ENCODE measurements at regions not wholly inside any gene's neighbourhood (a gene's known extent, or its start where the extent isn't known, plus 50 kb on each side); places are given as distances from the start of the nearest gene placed in this dataset.

DNA sequence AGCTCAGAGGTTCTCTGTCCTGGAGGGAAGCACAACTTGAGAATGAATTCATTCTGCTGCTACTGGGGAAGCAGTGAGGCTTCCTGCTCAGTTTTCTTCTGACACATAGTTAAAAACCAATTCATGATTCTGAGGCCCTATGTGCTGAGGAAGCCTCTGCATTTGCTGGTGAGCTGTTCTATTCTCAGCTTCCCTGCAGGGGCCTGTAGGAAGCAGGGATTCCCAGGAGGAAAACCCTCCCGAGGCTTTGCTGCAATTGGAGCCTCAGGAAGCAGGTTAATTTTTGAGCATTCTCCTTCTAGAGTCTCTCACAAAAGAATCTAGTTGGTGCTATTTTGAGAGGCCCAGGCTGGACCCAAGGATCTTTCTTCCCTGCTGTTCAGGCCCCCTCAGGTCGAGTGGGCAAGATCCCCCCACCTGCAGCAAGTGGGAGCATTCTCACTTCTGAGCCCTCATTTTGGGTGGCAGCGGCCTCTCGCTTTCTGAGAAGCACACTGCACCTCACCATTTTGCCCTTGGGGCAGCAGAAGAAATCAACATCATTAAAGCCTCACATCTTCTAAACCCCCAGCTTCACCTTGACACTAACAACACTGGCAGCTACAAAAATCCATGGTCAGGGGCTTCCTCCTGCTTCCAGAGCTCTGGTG, 197.5 kb upstream of the TSC22D2 start:
- H3K36me3 ChIP-seq (ENCODE audit: control insufficient read depth in 1 of 2, insufficient read depth in 2 of 2, low read length in 1 of 2), result no peaks in the 10 kb centered on the region
- no peak overlapping the region for H3K4me3 ChIP-seq (ENCODE audit: low read length in 2 of 2)
- ATAC-seq (ENCODE audit: low FRiP score) (no peak), DNase-seq (no peak)
- no peaks in the 10 kb centered on the region for H3K9me3 ChIP-seq (ENCODE audit: control insufficient read depth, low read length)
- H3K27ac ChIP-seq (ENCODE audit: low read depth in 1 of 2, low read length in 2 of 2), result no peak overlapping the region
- peaks cover 0 to under 1% of the 10 kb centered on the region in 2 donors for H3K4me1 ChIP-seq (ENCODE audit: control insufficient read depth in 1 of 2, insufficient read depth in 2 of 2, low read length in 2 of 2)
- H3K27me3 ChIP-seq (ENCODE audit: control insufficient read depth in 1 of 2, insufficient read depth in 2 of 2, low read length in 1 of 2), result no peaks in the 10 kb centered on the region
- WGBS, 2 donors, result 68 to 77% methylated on average over 4 of the region's 4 CpGs
- intact Hi-C loops (cut with DNase I), result no loop called here

DNA sequence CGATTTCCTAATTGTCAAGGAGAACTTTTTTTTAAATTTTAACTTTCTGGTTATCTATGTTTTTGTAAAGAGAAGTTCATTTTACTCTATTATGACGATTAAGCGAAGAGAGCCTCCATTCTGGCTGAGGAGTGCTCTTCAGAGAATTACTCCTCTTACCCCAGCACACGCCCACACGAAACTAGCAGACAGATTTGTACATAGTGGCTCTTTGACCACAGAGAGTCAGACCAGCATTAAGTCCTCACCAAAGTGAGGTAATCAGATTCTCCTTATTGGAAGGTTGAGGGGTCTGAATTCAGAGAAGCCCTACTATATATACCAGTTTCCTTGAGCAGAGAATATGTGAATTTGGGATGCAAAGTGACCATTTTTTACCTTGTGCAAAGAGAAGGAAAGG, 204.8 kb upstream of the TSC22D2 start:
- no peak for DNase-seq
- Histone ChIP-seq H3K4me1 (ENCODE audit: control insufficient read depth in 1 of 2, insufficient read depth in 2 of 2, low read length in 2 of 2) (no peaks in the 10 kb centered on the region), H3K36me3 (ENCODE audit: control insufficient read depth in 1 of 2, insufficient read depth in 2 of 2, low read length in 1 of 2) (no peaks in the 10 kb centered on the region), H3K9me3 (ENCODE audit: control insufficient read depth, low read length) (peaks cover under 1% of the 10 kb centered on the region), H3K27ac (ENCODE audit: low read depth in 1 of 2, low read length in 2 of 2) (no peak overlapping the region), H3K27me3 (ENCODE audit: control insufficient read depth in 1 of 2, insufficient read depth in 2 of 2, low read length in 1 of 2) (no peaks in the 10 kb centered on the region), H3K4me3 (ENCODE audit: low read length in 2 of 2) (no peak overlapping the region)
- ATAC-seq (ENCODE audit: low FRiP score), result no peak
- WGBS, 2 donors, result 93 to 96% methylated on average over 5 of the region's 5 CpGs
- intact Hi-C loops (cut with DNase I), result no loop called here

DNA sequence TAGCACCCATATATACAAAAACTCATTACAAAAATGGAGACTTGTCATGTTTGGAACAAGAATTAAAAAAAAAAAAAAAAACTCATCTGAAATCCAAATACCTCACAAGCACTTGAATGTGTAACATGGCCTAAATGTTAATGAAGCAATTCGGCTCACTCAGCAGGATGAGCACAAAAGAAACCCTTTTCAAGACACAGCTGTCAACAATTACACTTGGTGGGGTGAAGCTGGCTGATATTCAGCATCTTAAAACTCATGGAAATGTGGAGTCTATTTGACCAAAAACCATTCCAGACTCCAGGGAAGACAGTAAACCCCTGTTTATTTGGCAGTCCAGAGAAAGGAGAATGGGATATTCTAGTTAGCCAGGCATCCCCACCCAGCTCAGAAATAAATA, 205.4 kb upstream of the TSC22D2 start:
- Histone ChIP-seq H3K27me3 (ENCODE audit: control insufficient read depth in 1 of 2, insufficient read depth in 2 of 2, low read length in 1 of 2) (no peaks in the 10 kb centered on the region), H3K36me3 (ENCODE audit: control insufficient read depth in 1 of 2, insufficient read depth in 2 of 2, low read length in 1 of 2) (no peaks in the 10 kb centered on the region), H3K4me3 (ENCODE audit: low read length in 2 of 2) (no peak overlapping the region), H3K9me3 (ENCODE audit: control insufficient read depth, low read length) (peaks cover 2% of the 10 kb centered on the region), H3K27ac (ENCODE audit: low read depth in 1 of 2, low read length in 2 of 2) (no peak overlapping the region), H3K4me1 (ENCODE audit: control insufficient read depth in 1 of 2, insufficient read depth in 2 of 2, low read length in 2 of 2) (no peaks in the 10 kb centered on the region)
- ATAC-seq (ENCODE audit: low FRiP score) (no peak), DNase-seq (no peak)
- WGBS, 2 donors, result 95% methylated on average over 1 of the region's 1 CpG
- intact Hi-C loops (cut with DNase I), result no loop called here

DNA sequence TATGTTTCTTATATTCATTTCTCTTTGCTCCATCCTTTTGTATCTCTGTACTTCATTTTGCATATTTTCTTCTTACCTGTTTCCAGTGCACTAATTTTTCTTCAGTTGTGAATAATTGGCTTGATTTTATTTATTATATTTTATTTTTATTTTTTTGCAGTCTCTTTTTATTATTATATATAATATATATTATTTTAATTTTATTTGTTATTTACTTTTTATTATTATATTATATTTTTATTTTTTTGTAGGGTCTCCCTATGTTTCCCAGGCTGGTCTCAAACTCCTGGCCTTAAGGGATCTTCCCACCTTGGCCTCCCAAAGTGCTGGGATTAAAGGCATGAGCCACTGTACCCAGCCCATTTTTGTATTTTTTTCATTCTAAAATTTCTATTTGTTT, 213.1 kb upstream of the TSC22D2 start:
- ATAC-seq (ENCODE audit: low FRiP score) (no peak), DNase-seq (no peak)
- Histone ChIP-seq H3K27ac (ENCODE audit: low read depth in 1 of 2, low read length in 2 of 2) (no peak overlapping the region), H3K4me1 (ENCODE audit: control insufficient read depth in 1 of 2, insufficient read depth in 2 of 2, low read length in 2 of 2) (no peaks in the 10 kb centered on the region), H3K9me3 (ENCODE audit: control insufficient read depth, low read length) (peaks cover 2% of the 10 kb centered on the region), H3K36me3 (ENCODE audit: control insufficient read depth in 1 of 2, insufficient read depth in 2 of 2, low read length in 1 of 2) (no peaks in the 10 kb centered on the region), H3K4me3 (ENCODE audit: low read length in 2 of 2) (no peak overlapping the region), H3K27me3 (ENCODE audit: control insufficient read depth in 1 of 2, insufficient read depth in 2 of 2, low read length in 1 of 2) (no peaks in the 10 kb centered on the region)
- intact Hi-C loops (cut with DNase I), result no loop called here

DNA sequence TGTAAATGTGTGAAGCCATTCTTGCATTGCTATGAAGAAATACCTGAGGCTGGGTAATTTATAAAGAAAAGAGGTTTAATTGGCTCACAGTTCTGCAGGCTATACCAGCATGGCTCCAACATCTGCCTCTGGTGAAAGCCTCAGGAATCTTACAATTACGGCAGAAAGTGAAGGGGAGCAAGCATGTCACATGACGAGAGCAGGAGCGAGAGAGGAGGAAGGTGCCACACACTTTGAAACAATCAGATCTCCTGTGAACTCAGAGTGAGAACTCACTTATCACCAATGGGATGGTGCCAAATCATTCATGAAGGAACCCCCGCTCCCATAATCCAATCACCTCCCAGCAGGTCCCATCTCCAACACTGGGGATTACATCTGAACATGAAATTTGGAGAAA, 213.6 kb upstream of the TSC22D2 start:
- no peak for DNase-seq
- 93 to 95% methylated on average over 4 of the region's 4 CpGs for WGBS, 2 donors
- Histone ChIP-seq H3K27ac (ENCODE audit: low read depth in 1 of 2, low read length in 2 of 2) (no peak overlapping the region), H3K4me1 (ENCODE audit: control insufficient read depth in 1 of 2, insufficient read depth in 2 of 2, low read length in 2 of 2) (no peaks in the 10 kb centered on the region), H3K9me3 (ENCODE audit: control insufficient read depth, low read length) (peaks cover 2% of the 10 kb centered on the region), H3K27me3 (ENCODE audit: control insufficient read depth in 1 of 2, insufficient read depth in 2 of 2, low read length in 1 of 2) (no peaks in the 10 kb centered on the region), H3K36me3 (ENCODE audit: control insufficient read depth in 1 of 2, insufficient read depth in 2 of 2, low read length in 1 of 2) (no peaks in the 10 kb centered on the region), H3K4me3 (ENCODE audit: low read length in 2 of 2) (no peak overlapping the region)
- intact Hi-C loops (cut with DNase I), result no loop called here
- ATAC-seq (ENCODE audit: low FRiP score), result no peak

DNA sequence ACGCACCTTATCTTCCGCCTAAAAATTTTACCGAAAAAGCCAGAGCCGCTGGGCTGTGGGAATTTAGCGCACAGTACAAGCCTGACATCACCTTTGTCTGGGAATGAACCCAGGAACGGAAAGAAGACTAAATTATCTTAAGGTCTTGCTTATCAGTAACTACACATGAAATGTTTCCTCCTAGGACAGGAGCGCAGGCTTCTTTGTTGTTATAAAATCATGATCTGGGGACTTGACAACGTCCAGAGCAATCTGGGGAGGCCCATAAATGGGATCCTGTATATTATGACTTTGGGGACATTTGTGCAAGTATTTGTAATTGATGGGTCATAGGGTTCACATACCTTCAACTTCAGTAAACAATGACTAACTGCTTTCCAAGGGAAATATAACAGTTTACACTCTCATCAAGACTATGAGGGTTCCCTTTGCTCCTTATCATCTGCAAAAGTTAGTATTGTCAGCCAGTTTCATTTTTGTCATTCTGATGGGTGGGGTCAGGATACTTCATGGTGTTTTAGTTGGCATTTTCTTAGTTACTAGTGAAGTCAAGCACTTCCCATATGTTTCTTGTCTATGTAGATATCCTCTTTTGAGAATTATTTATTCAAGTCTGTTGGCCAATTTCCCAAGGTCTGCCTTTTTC, 213.9 kb upstream of the PFN2 start:
- intact Hi-C loops (cut with DNase I), result loop anchor here (1.0 kb wide), 2 partner anchors 215 to 217 kb away; no protein-coding TSS in a partner anchor
- H3K27me3 ChIP-seq (ENCODE audit: control insufficient read depth in 1 of 2, insufficient read depth in 2 of 2, low read length in 1 of 2), result no peaks in the 10 kb centered on the region
- no peaks in the 10 kb centered on the region for H3K4me1 ChIP-seq (ENCODE audit: control insufficient read depth in 1 of 2, insufficient read depth in 2 of 2, low read length in 2 of 2)
- no peak overlapping the region for H3K4me3 ChIP-seq (ENCODE audit: low read length in 2 of 2)
- no peaks in the 10 kb centered on the region for H3K9me3 ChIP-seq (ENCODE audit: control insufficient read depth, low read length)
- peak overlapping the region in 1 of 2 donors; percentile 62 for H3K27ac ChIP-seq (ENCODE audit: low read depth in 1 of 2, low read length in 2 of 2)
- no peak for DNase-seq
- no peak for ATAC-seq (ENCODE audit: low FRiP score)
- no peaks in the 10 kb centered on the region for H3K36me3 ChIP-seq (ENCODE audit: control insufficient read depth in 1 of 2, insufficient read depth in 2 of 2, low read length in 1 of 2)
- WGBS, 2 donors, result 5 to 6% methylated on average over 8 of the region's 8 CpGs

DNA sequence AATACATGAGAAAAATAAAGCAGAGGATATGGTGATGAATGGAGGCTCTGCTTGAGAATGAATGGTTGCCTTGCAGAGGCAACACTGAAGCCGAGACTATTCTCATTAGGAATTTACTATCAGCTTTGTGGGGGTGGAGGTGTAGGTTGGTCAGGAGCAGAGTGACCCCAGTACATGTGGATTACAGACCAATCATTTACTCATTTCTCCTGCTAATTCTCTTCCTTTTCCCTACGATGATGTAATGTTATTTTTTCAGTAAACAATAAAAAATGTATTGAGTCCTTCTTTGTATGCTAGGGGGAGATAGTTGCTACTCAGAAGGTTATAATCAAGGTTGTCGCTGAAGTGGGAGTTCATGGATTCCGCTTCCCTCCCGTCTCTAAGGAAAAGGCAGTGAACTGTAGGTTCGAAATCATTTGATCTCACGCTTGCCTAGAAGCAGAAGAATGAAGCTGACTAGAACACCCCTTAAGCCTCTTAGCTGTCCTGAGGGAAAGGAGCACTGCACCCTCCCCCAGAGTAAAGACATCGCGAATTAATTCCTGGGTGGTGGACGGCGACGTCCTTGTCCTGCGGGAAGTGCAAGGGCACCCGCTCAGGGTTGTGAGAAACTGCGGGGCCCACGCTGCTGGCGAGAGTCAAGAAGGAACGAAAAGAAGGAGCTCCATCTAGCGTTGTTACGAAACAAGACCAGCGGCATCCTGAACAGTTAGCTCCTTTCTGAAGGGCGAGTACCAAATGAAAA, 213.2 kb upstream of the PFN2 start:
- Histone ChIP-seq H3K4me3 (ENCODE audit: low read length in 2 of 2) (no peak overlapping the region), H3K4me1 (ENCODE audit: control insufficient read depth in 1 of 2, insufficient read depth in 2 of 2, low read length in 2 of 2) (no peaks in the 10 kb centered on the region), H3K9me3 (ENCODE audit: control insufficient read depth, low read length) (no peaks in the 10 kb centered on the region), H3K36me3 (ENCODE audit: control insufficient read depth in 1 of 2, insufficient read depth in 2 of 2, low read length in 1 of 2) (no peaks in the 10 kb centered on the region), H3K27me3 (ENCODE audit: control insufficient read depth in 1 of 2, insufficient read depth in 2 of 2, low read length in 1 of 2) (no peaks in the 10 kb centered on the region), H3K27ac (ENCODE audit: low read depth in 1 of 2, low read length in 2 of 2) (no peak overlapping the region)
- intact Hi-C loops (cut with DNase I), result loop anchor here (1.0 kb wide), 2 partner anchors 215 to 217 kb away; no protein-coding TSS in a partner anchor
- WGBS, 2 donors, result 2% methylated on average over 22 of the region's 22 CpGs
- peak; percentile 78 to 86 for DNase-seq
- peak; percentile 92 for ATAC-seq (ENCODE audit: low FRiP score)

DNA sequence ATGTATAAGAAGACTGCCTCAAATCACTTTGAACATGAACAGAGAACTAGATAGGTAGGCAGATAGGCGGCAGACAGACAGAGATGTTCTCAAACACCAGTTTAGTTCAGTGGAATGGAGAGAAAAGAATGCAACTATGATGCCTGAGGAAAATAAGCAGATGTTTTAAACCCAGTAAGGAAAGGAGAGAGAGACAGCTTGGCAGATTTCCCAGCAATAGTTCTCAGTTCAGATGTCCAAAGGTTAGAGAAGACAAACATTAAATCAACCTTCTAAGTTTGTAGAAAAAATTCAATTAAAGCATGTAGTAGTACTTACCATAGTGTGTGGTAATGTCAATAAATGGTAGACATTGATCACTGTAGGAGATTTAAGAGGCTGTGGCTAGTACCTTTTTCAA, 209.6 kb upstream of the PFN2 start:
- ATAC-seq (ENCODE audit: low FRiP score), result no peak
- no peak overlapping the region for H3K27ac ChIP-seq (ENCODE audit: low read depth in 1 of 2, low read length in 2 of 2)
- no peaks in the 10 kb centered on the region for H3K36me3 ChIP-seq (ENCODE audit: control insufficient read depth in 1 of 2, insufficient read depth in 2 of 2, low read length in 1 of 2)
- no peaks in the 10 kb centered on the region for H3K27me3 ChIP-seq (ENCODE audit: control insufficient read depth in 1 of 2, insufficient read depth in 2 of 2, low read length in 1 of 2)
- DNase-seq, result no peak
- no peak overlapping the region for H3K4me3 ChIP-seq (ENCODE audit: low read length in 2 of 2)
- 88 to 95% methylated on average over 1 of the region's 1 CpG for WGBS, 2 donors
- H3K4me1 ChIP-seq (ENCODE audit: control insufficient read depth in 1 of 2, insufficient read depth in 2 of 2, low read length in 2 of 2), result no peaks in the 10 kb centered on the region
- intact Hi-C loops (cut with DNase I), result no loop called here
- H3K9me3 ChIP-seq (ENCODE audit: control insufficient read depth, low read length), result no peaks in the 10 kb centered on the region

DNA sequence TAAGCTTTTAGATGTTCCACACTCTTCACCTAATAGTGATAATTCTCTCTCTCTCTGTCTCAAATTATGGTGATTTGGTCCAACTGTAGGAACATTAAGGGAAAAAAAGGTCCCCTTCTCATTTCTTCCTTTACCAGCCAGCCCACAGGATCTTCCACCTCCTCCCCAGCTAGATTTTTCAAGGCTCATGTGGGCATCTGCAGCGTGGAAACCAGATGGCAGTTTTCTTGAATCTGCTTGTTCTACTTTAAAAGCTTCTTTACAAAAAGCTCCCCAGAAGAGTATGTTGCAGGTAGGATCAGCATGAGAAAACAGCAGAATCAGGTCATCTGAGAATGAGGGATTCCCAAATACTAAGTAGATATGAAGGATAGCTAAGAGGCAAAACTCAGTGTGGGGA, 208.6 kb upstream of the PFN2 start:
- intact Hi-C loops (cut with DNase I), result no loop called here

More for the DNA sequence above, 208.6 kb upstream of the PFN2 start:
- no peak for ATAC-seq (ENCODE audit: low FRiP score)
- no peak for DNase-seq
- no peaks in the 10 kb centered on the region for H3K4me1 ChIP-seq (ENCODE audit: control insufficient read depth in 1 of 2, insufficient read depth in 2 of 2, low read length in 2 of 2)
- 95 to 96% methylated on average over 1 of the region's 1 CpG for WGBS, 2 donors
- no peak overlapping the region for H3K27ac ChIP-seq (ENCODE audit: low read depth in 1 of 2, low read length in 2 of 2)
- H3K4me3 ChIP-seq (ENCODE audit: low read length in 2 of 2), result no peak overlapping the region
- H3K27me3 ChIP-seq (ENCODE audit: control insufficient read depth in 1 of 2, insufficient read depth in 2 of 2, low read length in 1 of 2), result no peaks in the 10 kb centered on the region
- H3K9me3 ChIP-seq (ENCODE audit: control insufficient read depth, low read length), result no peaks in the 10 kb centered on the region
- no peaks in the 10 kb centered on the region for H3K36me3 ChIP-seq (ENCODE audit: control insufficient read depth in 1 of 2, insufficient read depth in 2 of 2, low read length in 1 of 2)
